Left renal cortex interstitium (tissue), 4 donors: ENCODE measurements at regions not wholly inside any gene's neighbourhood (a gene's known extent, or its start where the extent isn't known, plus 50 kb on each side); places are given as distances from the start of the nearest gene placed in this dataset.

ENCODE experiments used
- DNase-seq, 4 donors: peaks; one replicate each; pipeline ENCODE4 v3.0.0-alpha.2; 2013; ENCODE audit warnings: low read depth in 4 of 4, low spot score in 2 of 4, missing footprints in 1 of 4

DNA sequence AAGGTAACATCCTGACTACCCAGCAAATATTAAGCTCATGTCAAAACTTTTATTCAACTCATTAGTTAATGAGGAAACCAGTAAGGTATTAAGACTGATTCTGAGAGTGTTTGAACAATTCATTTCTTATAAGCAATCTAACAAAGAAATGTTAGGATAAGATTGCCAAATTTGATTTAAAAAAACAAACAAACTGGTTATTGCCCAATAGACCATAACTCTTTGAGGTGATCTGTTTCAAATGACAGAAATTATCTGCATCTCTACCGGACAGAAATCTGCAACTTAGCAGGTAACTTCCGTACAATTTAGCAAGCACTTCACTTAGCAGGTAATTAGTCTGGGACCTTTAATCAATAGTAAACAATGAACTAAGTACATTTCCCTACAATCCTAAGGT is 82.9 kb upstream of the BARX2 start:
- no peak for DNase-seq

DNA sequence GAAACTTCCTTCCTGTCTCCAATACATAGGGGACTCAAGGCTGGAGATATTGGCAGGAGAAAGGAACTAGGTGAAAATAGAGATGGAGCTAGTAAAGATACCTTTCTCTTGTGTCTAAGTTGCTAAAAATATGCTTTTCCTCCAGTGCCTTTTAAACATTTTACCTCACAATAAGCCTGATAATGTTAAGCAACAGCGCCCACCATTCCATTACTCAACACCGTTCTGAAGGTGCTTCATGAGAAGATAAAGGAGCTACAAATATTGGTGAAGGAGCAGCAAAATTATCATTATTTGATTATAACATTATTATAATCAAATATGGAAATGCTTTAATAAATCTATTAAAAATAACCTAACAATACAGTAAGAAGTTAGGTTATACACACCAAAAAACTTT is 83.6 kb upstream of the BARX2 start:
- no peak for DNase-seq

DNA sequence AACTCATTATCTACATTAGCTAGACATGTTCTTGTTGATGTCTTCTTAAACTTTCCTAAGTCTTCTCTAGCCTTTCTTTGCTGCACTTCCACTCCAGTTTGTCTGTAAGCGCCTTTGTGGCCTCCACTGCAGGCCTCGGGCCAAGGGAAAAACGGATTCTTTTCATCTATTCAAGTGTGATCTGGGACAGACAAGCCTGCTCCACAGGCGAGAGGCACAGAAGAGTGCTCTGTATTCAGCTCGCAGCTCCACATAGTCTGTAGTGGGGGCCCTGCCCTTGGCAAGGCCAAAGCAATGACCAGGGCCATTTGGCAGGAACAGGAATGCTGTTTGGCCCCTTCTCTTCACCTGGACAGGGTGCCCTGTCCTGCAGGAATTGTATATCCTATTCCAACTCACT is 84.1 kb upstream of the BARX2 start:
- no peak for DNase-seq

DNA sequence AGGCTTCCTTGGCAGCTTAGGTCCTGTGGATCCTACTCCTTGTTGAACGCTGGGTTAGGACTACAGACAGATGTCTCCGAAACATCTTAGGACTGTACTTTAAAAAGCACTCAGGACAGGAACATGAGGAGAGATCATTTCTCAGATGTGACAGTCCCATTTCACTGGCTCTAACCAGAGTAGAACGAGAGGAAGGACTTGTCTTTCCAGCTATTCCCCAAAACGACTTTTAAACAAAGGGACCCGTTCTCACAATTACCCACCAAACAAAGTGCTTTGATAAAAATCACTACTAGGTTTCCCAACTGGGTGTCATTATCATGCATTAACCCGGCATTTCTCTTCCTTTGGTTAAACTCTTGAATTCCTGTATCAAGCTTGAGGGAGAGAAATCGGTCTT is 84.7 kb upstream of the BARX2 start:
- DNase-seq: no peak

DNA sequence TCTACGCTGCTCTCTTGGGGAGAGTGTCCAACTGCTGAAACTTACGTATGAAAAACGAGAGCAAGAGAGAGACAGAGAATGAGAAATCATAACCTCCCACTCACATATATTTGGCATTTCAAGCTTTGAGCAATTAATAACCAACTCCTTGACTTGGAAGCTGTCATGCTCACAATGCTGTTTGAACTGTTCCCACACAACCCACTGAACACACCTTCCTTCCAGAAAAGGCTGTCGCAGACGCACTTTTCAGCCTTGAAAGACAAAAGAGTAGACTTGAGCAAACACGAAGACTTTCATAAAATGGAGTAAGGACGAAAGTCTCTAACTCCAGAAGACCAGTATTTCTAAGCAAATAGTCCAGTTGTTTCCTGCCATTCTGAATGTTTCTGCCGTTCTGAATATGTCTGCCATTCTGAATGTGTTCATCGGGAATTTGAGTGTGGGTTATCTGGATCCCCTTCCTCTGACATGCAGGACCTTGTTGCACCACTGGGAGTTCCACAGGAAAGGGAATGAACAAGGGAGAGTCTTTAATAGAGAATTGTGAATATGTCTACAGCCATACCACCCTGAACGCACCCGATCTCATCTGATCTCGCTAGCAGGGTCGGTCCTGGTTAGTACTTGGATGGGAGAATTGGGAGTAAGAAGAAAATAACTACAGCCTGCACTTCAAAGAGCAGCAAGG is 86.2 kb upstream of the BARX2 start:
- DNase-seq: no peak

DNA sequence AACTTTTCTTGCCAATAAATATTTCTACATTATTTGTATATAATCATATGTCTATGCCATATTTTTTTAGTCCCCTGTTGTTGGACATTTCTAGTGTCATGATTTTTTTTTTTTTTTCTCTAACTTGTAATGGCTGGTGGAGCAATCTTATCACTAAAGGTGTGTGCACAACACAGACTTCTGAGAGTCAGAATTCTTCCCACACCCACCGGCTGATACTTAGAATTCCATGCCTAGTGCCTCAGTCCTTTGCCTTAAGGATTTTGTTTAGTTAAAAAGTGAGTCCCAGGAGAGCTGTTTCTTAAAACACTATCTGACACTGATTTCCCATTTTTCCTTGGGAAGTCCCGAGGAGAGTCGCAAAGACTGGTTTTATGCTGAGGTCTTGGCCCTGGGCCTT is 87.7 kb upstream of the BARX2 start:
- no peak for DNase-seq

DNA sequence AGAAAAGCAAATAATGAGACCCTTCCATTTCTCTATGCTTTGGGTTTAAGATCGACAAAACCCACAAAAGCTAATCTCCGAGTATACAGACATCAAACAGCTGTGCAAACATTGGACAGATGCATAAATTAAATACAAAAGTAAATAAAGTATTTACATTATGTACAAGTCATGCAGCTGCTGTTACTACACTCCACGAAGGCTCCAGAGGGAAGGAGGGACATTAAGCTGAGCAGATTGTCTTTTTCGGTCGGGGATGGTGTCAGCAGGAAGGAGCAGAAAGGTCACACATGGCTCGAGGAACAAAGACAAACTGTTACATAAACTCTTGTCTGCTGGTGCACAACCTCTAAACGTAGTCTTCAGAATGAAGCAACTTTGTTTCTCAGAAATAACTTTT is 88.8 kb upstream of the BARX2 start:
- DNase-seq: no peak

DNA sequence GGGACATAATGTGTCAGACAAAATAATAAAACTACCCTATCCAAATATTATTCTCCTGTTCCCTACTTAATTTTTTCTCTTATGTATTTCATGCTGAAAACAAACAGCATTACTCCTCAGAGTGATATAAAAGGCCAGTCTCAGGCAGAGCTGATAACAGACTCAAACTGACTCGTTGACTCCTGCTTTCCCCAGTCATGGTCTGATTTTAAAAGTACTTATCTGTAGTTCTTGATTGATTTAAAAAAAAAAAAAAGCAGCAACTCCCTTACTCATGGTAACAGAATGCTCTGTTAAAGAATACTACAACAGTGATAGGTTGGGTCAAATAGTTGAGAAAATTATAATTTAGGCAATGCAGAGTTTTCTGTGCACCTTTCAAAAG is 90.3 kb upstream of the BARX2 start:
- no peak for DNase-seq

DNA sequence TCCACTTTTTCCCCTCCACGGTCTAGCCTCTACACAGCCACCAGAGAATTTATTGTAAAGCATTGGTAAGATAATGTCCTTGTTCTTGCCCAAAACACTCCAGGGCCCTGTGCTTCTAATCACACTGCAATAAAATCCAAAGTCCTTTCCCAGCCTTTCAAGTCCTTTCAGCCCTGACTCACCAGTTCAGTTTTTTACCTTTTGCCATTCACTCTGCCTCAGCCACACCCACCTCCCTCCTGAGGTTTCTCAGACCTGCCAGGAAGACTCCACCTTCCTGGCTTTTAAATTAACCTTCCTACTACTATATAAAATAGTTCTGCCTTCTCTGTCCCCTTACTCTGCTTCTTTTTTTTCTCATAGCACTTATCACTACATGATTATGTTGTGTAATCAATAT is 91.0 kb upstream of the ARHGAP32 start:
- DNase-seq: no peak

DNA sequence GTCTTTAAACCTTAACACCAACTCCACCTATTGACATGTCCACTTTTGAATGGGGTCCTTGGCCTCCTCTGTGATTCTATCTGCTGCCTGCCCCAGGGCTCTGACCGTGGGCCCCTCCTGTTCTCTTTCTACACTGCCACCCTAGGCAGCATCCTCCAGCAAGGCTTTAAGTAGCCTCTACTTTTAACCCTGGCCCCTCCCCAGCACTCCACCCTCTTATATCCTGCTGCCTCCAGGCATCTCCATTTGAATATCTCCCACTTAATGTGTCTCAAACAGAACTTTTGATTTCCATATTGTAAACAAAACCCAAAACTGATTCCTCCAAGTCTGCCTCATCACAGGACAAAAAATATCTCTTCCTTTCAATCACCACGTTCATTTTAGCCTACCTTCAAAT is 90.5 kb upstream of the ARHGAP32 start:
- DNase-seq: no peak

DNA sequence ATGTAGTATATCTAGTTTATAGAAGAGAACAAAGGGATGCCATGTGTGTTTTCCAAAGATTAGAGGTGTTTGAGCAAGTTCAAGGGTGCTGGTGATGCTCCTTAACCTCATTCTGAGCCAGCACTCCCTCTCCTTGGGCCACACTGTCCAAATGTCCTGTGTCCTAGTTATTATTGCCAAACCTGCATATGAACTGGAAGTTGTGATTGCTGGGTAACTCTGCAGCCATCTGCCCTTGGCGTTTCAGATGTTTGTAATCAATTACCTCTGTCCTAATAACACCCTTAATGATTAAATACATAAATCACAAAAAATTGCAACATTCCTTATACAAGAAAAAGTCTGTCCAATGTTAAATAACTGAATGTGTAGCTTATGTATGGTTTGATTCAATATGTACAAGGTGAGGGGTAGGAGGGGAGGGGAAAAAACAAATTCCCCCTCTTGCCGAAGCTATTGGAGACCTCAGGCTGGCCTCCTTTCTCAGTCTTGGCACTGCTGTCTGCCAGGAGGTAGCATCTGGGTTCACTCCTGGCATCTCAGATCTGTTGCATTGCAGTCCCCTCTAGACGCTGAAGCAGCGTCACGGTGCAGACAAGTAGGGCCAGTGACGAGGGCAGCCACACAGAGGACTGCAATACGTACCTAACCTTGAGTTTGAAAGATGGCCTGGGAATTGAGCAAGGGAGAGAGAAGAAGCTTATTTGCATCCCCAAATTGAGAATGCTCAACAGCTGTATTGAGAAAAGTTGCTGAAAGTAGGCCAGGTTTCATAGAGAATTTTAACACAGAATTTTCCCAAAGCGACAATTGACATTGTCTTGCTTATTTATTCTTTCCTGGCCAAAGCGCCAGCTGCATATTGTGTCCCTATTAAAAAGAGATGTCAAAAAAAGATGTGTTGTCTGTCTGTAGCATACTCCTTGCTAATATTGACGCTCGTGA is 89.6 kb upstream of the ARHGAP32 start:
- DNase-seq: no peak

DNA sequence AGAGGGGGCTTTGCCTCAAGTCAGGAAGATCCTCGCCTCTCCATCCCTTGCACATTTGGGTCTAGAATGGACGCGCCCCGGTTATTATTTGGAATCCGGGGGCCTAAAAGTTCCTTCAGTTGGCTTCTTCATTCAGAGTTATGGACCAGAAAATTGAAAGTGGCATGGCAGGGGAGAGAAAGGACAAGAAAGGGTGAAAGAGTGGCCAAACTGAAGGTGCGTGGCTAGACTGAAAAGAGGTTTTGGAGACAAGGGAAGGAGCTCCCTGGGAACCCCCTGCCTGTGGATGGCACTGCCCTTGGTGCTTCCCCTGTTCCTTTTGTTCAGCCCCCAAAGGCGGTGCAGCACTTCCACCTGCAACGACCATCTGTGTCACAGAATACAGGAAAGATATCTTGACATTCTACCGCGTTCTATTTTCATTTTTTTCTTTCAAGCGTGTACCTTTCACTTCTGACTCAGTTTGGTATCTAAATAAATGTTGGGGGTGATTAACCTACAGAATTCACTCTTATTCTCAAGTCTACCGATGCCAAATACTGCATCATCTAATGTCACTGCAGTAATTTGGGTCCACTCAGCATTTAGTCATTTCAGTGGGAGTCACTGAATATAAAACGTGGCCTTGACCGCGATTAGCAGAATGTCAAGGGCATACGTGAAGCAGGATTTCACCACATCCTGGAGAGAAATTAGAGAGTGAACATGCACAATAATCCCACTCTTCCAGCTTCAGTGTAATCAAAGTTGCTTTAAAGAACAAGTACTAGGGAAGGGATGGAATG is 88.1 kb upstream of the ARHGAP32 start:
- DNase-seq: no peak

DNA sequence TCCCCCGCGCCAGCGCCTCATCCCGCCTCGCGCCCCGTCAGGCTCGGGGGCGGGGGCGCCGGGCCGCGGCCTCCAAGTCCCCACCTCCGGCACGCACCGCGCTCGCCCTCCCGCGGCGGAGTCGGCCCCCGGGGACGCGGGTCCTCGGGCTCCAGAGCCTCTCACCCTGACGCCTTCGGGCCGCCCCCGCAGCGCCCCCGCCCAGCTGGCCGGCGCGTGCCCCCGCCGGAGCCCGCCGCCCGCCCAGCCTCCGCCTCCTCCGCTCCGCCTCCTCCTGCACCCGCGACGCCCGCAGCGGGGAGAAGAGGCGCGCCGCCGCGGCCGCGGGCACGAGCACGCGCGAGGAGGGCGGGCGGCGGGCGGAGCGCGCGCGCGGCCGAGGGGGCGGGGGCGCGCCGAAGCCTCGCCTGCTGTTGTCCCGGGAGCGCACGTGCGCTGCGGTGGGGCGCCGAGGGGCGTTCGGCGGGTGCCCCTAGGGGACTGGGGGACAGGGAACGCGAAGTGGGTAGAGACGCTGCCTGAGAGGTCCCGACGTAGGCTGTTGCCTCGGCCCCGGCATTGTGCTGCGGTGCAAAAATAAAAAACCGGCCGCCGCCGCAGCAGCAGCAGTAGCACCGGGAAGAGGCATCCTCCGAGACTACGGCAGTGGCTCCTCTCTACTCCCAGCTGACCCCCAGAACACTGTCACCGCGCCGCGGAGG is 87.4 kb upstream of the ARHGAP32 start:
- peak in 2 of 4 donors; percentile 58 to 74 for DNase-seq

DNA sequence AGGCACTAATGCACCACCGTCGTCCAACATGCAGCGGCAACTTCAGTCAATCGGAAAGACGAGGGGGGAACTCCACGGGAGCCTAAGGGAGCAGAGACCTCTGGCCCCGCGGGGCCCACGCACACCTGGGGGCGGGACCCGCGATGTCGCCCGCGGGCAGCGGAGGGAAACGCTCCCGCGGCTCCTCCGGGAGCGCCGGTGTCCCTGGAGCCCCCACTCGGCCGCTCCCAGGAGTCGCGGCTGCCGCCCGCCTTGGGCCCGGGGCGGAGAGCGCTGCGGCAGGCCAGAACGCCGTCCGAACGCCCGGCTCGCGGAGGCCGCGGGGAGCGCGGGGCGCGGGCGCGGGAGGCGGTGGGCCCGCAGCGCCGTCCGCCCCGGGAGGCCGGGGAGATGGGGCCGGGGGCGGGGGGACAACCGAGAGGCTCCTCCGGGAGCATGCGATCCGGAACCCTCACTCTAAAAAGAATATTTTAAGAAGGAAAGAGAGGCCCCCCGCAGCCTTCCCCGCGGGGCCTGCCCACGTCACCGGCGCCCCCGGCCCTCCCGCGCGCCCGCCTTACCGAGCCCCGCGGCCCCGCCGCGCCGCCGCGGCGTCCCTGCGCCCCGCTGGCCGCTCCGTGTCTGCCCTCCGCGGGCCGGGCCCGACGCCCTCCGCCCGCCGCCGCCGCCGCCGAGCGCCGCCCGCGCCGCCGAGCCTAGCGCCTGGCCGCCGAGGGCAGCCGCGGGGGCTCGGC is 86.6 kb upstream of the ARHGAP32 start:
- DNase-seq: no peak

DNA sequence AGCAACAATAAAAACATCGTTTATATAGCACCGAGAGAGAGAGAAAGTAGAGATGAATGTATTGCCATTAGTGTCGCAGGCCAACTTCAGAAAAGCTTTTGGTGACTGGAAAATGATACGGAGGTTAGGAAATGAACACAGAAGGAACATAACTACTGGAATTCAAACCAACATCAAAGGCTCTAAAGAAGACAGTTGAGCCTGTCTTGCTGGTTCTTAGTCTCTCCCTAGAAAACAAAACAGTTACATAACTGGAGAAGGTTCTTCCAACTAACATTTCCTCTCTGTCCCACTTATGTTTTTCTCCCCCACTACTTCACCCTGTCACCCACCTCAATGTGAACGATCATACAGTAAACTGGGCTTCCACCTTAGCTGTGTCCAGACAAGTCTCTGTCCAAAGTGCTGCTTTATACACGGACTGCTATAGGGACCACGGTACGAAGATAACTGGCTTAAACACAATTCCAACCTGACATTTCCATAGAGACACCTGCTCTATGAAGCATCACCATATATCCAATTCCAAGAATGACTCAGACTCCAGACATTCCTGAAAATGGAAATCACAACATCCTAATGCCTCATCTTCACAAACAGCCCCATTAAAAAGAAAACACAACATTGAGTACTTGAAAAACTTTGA is 85.2 kb upstream of the ARHGAP32 start:
- no peak for DNase-seq

DNA sequence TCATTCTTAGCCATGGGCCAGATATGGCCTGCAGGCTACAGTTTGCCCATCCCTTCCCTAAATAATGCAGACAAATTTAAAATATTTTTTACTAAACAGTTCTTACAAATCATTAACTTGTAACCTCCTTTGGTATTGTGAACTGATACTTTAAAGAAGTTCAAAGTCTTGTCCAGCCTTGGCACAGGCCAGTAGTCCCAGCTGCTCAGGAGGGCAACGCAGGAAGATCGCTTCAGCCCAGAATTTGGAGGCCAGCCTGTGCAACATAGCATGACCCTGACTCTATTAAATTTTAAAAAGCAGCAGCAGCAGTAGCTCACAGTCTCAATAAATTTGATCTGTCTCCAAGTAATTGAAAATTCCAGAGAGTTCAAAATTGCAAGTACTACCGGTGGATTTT is 83.7 kb upstream of the ARHGAP32 start:
- no peak for DNase-seq

DNA sequence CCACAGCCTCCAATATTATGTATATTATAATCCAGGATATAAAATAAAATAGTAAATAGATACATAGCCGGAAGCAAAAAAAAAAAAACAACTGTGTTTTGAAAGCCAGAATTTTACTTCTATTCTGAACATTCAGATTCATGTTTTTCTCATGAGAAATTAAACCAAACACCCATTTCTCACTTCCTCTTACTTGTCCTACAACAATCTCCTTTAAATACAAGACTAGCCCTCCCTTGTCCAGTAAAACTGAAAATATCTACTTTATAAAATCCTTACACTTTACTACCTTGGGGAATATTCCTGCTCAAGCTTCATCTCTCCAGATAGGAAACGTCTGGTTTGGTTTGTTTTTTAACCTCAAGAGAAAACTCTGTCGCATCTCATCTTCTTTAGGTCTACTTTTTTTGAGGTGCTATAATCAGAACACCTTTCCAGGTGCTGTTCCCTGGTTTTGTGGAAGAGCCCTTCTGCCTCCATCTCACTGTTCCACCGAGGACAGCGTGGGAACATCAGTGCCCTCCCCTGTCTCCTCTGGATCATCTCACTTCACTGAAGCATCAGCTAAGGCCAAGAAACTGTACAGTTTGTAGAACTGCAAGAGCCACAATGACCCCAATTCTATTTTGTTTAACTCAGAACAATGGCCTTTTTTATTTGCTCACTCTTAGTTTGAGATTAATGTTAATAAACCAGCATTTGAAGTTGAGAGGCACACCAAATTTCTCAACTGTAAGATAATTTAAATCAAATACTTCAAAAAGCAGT is 82.0 kb upstream of the ARHGAP32 start:
- DNase-seq: no peak

DNA sequence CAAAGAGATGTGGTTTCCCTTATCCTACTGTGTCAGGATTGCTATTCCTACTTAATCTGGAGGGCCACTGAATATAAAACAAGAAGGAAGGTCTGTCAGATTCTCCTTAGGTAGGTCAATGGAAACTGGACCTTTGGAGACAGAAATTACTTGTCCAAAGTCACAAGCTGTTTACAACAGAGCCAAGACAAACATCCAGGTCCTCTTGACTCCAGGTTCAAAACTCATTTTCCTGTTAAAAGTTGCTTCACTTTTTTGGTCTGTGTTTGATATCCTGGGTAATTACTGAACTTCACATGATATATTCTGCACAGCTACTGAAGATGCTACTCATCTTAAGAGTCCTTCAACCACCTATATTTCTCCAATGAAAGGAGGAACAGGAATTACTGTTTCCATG is 81.2 kb upstream of the ARHGAP32 start:
- DNase-seq: no peak

DNA sequence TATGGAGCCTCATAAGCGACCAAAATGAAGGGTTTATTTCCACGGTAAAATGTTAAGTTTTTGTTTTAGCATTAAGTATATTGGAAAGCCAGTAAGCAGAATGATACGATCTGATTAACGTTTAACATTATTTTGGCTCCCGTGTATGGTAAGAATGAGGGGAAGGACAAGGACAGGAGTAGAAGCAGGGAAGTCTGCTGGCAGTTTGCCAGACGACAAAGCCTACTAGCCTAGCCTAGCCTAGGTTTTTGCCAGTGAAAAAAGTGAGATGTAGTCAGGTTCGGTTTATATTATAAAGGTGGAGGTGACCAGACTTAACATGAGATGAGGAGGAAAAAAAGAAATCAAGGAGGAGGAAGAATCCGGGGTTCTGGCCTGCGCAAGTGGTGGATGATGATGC is 78.9 kb upstream of the ARHGAP32 start:
- no peak for DNase-seq
